ENCODE measurements at regions not wholly inside any gene's neighbourhood (a gene's known extent, or its start where the extent isn't known, plus 50 kb on each side); places are given as distances from the start of the nearest gene placed in this dataset.

DNA sequence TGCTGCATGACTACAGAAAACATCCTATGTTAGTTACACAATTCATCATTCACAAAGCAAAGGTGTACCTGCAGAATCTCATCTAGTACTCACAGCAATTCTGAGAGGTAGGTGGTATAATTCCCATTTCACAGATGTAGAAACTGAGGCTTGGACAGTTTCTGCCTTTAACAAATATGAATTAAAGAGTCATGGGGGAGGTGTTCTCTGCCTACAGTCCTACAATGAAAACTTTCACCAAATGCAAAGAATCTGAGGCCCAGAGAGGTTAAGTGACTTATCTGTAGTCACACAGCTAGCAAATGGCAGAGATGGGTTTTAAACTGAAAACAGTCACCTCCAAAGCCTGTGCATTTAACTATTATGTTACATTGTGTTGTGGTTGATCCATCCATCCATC is 171.6 kb upstream of the WSCD2 start:
- TF ChIP-seq, protein P1, sequence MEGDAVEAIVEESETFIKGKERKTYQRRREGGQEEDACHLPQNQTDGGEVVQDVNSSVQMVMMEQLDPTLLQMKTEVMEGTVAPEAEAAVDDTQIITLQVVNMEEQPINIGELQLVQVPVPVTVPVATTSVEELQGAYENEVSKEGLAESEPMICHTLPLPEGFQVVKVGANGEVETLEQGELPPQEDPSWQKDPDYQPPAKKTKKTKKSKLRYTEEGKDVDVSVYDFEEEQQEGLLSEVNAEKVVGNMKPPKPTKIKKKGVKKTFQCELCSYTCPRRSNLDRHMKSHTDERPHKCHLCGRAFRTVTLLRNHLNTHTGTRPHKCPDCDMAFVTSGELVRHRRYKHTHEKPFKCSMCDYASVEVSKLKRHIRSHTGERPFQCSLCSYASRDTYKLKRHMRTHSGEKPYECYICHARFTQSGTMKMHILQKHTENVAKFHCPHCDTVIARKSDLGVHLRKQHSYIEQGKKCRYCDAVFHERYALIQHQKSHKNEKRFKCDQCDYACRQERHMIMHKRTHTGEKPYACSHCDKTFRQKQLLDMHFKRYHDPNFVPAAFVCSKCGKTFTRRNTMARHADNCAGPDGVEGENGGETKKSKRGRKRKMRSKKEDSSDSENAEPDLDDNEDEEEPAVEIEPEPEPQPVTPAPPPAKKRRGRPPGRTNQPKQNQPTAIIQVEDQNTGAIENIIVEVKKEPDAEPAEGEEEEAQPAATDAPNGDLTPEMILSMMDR (IDR thresholded peaks at IDR 0.05) = no peak
- TF ChIP-seq POLR2A (IDR thresholded peaks at IDR 0.05) = no peak

All from right lobe of liver (tissue), 4 donors.